ENCODE measurements at regions not wholly inside any gene's neighbourhood (a gene's known extent, or its start where the extent isn't known, plus 50 kb on each side); places are given as distances from the start of the nearest gene placed in this dataset.

DNA sequence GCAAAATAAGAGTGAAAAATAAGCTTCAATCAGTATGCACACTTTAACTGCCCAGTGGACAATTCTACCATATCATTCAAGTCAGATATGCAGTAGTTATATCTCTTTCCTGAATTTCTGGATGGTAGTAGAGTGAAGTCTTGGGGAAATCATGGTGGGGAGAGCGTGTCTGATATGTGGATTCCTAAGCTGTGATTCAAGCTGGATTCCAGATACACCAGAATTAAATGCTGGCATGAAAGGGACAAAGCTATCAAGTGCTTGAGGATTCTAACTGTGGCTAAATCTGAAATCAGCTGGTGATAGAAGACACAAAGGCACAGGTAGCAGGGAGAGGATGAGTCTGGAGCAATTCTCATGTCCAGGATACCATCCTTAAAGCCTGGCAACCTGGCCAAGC lies 323.5 kb downstream of the DUSP10 start:
- Histone ChIP-seq H3K4me1 (ENCODE audit: control insufficient read depth, insufficient read depth, low read length) (no peaks in the 10 kb centered on the region), H3K27me3 (ENCODE audit: control insufficient read depth, insufficient read depth, low read length) (no peaks in the 10 kb centered on the region), H3K9ac (ENCODE audit: low read depth, low read length) (no peak overlapping the region), H3K4me3 (ENCODE audit: low read depth, low read length) (no peak overlapping the region), H3K9me3 (ENCODE audit: control insufficient read depth, insufficient read depth, low read length) (no peaks in the 10 kb centered on the region), H3K36me3 (ENCODE audit: control insufficient read depth, insufficient read depth, low read length) (no peaks in the 10 kb centered on the region)

- Histone ChIP-seq H3K36me3 (ENCODE audit: control insufficient read depth, insufficient read depth, low read length) (no peaks in the 10 kb centered on the region), H3K4me3 (ENCODE audit: low read depth, low read length) (no peak overlapping the region), H3K9ac (ENCODE audit: low read depth, low read length) (no peak overlapping the region), H3K4me1 (ENCODE audit: control insufficient read depth, insufficient read depth, low read length) (no peaks in the 10 kb centered on the region), H3K27me3 (ENCODE audit: control insufficient read depth, insufficient read depth, low read length) (no peaks in the 10 kb centered on the region), H3K9me3 (ENCODE audit: control insufficient read depth, insufficient read depth, low read length) (no peaks in the 10 kb centered on the region)
Measured at GRCh38 chr1:221419513-221420095, 322.3 kb downstream of the DUSP10 start.

- Histone ChIP-seq H3K27me3 (ENCODE audit: control insufficient read depth, insufficient read depth, low read length) (no peaks in the 10 kb centered on the region), H3K36me3 (ENCODE audit: control insufficient read depth, insufficient read depth, low read length) (no peaks in the 10 kb centered on the region), H3K4me1 (ENCODE audit: control insufficient read depth, insufficient read depth, low read length) (peaks cover 3% of the 10 kb centered on the region), H3K4me3 (ENCODE audit: low read depth, low read length) (no peak overlapping the region), H3K9me3 (ENCODE audit: control insufficient read depth, insufficient read depth, low read length) (no peaks in the 10 kb centered on the region), H3K9ac (ENCODE audit: low read depth, low read length) (no peak overlapping the region)
Measured at GRCh38 chr1:221429264-221429663, 312.6 kb downstream of the DUSP10 start.

- Histone ChIP-seq H3K27me3 (ENCODE audit: control insufficient read depth, insufficient read depth, low read length) (no peaks in the 10 kb centered on the region), H3K9me3 (ENCODE audit: control insufficient read depth, insufficient read depth, low read length) (no peaks in the 10 kb centered on the region), H3K36me3 (ENCODE audit: control insufficient read depth, insufficient read depth, low read length) (no peaks in the 10 kb centered on the region), H3K4me1 (ENCODE audit: control insufficient read depth, insufficient read depth, low read length) (peaks cover 3% of the 10 kb centered on the region), H3K4me3 (ENCODE audit: low read depth, low read length) (no peak overlapping the region), H3K9ac (ENCODE audit: low read depth, low read length) (no peak overlapping the region)
Measured at GRCh38 chr1:221430152-221430960, 311.5 kb downstream of the DUSP10 start.

GRCh38 chr1:221431068-221431651 lies 310.7 kb downstream of the DUSP10 start:
- H3K9me3 ChIP-seq (ENCODE audit: control insufficient read depth, insufficient read depth, low read length) = no peaks in the 10 kb centered on the region
- no peaks in the 10 kb centered on the region for H3K27me3 ChIP-seq (ENCODE audit: control insufficient read depth, insufficient read depth, low read length)
- peaks cover 3% of the 10 kb centered on the region for H3K4me1 ChIP-seq (ENCODE audit: control insufficient read depth, insufficient read depth, low read length)
- no peak overlapping the region for H3K4me3 ChIP-seq (ENCODE audit: low read depth, low read length)
- no peak overlapping the region for H3K9ac ChIP-seq (ENCODE audit: low read depth, low read length)
- no peaks in the 10 kb centered on the region for H3K36me3 ChIP-seq (ENCODE audit: control insufficient read depth, insufficient read depth, low read length)

- H3K9me3 ChIP-seq (ENCODE audit: control insufficient read depth, insufficient read depth, low read length) = no peaks in the 10 kb centered on the region
- H3K4me1 ChIP-seq (ENCODE audit: control insufficient read depth, insufficient read depth, low read length) = peaks cover 3% of the 10 kb centered on the region
Measured at GRCh38 chr1:221431961-221432360, 309.9 kb downstream of the DUSP10 start.

GRCh38 chr1:221435504-221435904 lies 306.4 kb downstream of the DUSP10 start:
- no peaks in the 10 kb centered on the region for H3K36me3 ChIP-seq (ENCODE audit: control insufficient read depth, insufficient read depth, low read length)
- H3K4me1 ChIP-seq (ENCODE audit: control insufficient read depth, insufficient read depth, low read length) = no peaks in the 10 kb centered on the region
- H3K27me3 ChIP-seq (ENCODE audit: control insufficient read depth, insufficient read depth, low read length) = no peaks in the 10 kb centered on the region
- H3K4me3 ChIP-seq (ENCODE audit: low read depth, low read length) = no peak overlapping the region
- H3K9me3 ChIP-seq (ENCODE audit: control insufficient read depth, insufficient read depth, low read length) = no peaks in the 10 kb centered on the region
- H3K9ac ChIP-seq (ENCODE audit: low read depth, low read length) = no peak overlapping the region

More at GRCh38 chr1:221431961-221432360, 309.9 kb downstream of the DUSP10 start:
- Histone ChIP-seq H3K4me3 (ENCODE audit: low read depth, low read length) (no peak overlapping the region), H3K9ac (ENCODE audit: low read depth, low read length) (no peak overlapping the region), H3K36me3 (ENCODE audit: control insufficient read depth, insufficient read depth, low read length) (no peaks in the 10 kb centered on the region), H3K27me3 (ENCODE audit: control insufficient read depth, insufficient read depth, low read length) (no peaks in the 10 kb centered on the region)

GRCh38 chr1:221437171-221437570 lies 304.7 kb downstream of the DUSP10 start:
- no peaks in the 10 kb centered on the region for H3K36me3 ChIP-seq (ENCODE audit: control insufficient read depth, insufficient read depth, low read length)
- H3K4me1 ChIP-seq (ENCODE audit: control insufficient read depth, insufficient read depth, low read length) = no peaks in the 10 kb centered on the region
- H3K27me3 ChIP-seq (ENCODE audit: control insufficient read depth, insufficient read depth, low read length) = no peaks in the 10 kb centered on the region
- H3K4me3 ChIP-seq (ENCODE audit: low read depth, low read length) = no peak overlapping the region
- no peak overlapping the region for H3K9ac ChIP-seq (ENCODE audit: low read depth, low read length)
- H3K9me3 ChIP-seq (ENCODE audit: control insufficient read depth, insufficient read depth, low read length) = no peaks in the 10 kb centered on the region

DNA sequence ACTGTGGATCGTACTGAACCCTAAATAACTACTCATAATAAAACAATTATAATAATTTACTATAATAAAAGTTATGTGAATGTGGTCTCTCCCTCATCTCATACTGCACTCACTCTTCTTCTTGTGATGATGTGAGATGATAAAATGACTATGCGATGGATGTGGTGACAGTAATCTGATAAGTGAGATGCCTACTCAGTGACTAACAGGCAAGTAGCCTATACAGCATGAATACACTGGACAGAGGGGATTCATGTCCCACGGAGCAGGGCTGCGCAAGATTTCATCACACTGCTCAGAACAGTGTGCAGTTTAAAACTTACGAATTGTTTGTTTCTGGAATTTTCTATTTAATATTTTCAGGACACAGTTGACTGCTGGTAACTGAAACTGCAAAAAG lies 304.0 kb downstream of the DUSP10 start:
- no peak overlapping the region for H3K9ac ChIP-seq (ENCODE audit: low read depth, low read length)
- H3K27me3 ChIP-seq (ENCODE audit: control insufficient read depth, insufficient read depth, low read length) = no peaks in the 10 kb centered on the region
- H3K36me3 ChIP-seq (ENCODE audit: control insufficient read depth, insufficient read depth, low read length) = no peaks in the 10 kb centered on the region
- no peaks in the 10 kb centered on the region for H3K4me1 ChIP-seq (ENCODE audit: control insufficient read depth, insufficient read depth, low read length)
- H3K9me3 ChIP-seq (ENCODE audit: control insufficient read depth, insufficient read depth, low read length) = no peaks in the 10 kb centered on the region
- H3K4me3 ChIP-seq (ENCODE audit: low read depth, low read length) = no peak overlapping the region

DNA sequence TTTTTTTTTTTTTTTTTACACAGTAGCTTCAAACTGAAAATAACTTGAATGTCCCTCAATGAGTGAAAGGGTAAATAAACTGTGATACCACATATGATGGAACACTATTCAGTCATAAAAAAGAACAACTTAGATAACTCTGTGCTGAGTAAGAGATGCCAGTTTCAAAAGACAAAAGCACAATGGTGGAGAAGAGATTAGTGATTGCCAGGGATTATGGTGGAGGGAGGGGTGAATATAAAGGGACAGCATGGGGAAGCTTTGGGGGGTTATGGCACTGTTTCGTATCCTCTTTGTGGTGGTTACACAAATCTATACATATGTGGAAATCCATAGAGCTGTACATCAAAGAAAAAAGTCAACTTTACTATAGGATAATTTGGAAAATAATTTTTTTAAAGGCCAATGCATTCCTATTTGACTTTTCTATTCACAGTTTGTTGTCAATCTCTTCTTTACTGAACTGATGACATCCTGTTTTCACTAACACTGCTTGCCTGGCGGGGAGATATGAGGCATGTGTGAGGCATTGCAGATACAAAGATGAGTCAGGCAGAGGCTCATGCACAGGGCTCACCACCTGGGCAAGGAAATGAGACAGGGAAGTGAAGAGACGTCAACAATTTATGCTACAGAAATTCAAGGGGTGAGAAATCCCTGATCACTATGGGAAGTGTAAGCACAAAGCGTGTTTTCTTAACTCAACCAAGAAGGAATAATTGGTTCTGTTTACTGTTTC lies 302.7 kb downstream of the DUSP10 start:
- Histone ChIP-seq H3K4me3 (ENCODE audit: low read depth, low read length) (no peak overlapping the region), H3K9me3 (ENCODE audit: control insufficient read depth, insufficient read depth, low read length) (no peaks in the 10 kb centered on the region), H3K27me3 (ENCODE audit: control insufficient read depth, insufficient read depth, low read length) (no peaks in the 10 kb centered on the region), H3K4me1 (ENCODE audit: control insufficient read depth, insufficient read depth, low read length) (no peaks in the 10 kb centered on the region), H3K9ac (ENCODE audit: low read depth, low read length) (no peak overlapping the region), H3K36me3 (ENCODE audit: control insufficient read depth, insufficient read depth, low read length) (no peaks in the 10 kb centered on the region)

DNA sequence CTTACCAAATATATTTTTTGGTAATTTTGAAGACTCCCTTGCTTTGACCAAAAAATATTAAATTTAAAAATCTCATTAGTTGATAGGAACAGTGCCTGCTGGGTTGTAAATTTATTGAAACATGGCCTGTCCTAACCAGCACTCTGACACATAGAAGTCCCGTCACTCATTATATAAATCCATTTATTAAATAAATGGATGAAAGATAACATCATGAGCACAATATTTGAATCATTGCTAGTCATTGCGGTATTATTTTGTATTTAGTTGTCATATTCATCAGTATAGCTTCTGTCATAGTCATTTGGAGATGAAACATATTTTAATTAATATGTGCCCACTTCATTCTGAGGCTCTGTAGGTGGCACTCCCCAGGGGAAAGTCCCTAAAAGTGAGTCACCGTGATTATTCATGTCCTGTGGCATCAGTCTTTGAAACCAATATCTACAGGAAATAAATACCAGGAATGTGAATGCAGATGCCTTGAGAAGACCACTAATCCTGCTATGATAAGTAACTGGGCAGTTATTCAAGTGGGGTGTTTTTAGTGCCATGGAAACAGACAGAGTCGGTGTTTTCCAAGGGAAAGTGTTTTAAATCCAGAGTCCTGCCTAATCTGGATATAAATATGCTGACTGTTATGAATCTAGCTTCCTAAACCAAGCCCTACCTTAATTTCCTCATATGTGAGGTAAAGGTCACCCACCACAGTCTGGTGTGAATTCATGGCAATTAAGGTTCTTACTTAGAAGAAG lies 302.0 kb downstream of the DUSP10 start:
- Histone ChIP-seq H3K4me1 (ENCODE audit: control insufficient read depth, insufficient read depth, low read length) (no peaks in the 10 kb centered on the region), H3K9me3 (ENCODE audit: control insufficient read depth, insufficient read depth, low read length) (no peaks in the 10 kb centered on the region), H3K9ac (ENCODE audit: low read depth, low read length) (no peak overlapping the region), H3K27me3 (ENCODE audit: control insufficient read depth, insufficient read depth, low read length) (no peaks in the 10 kb centered on the region), H3K4me3 (ENCODE audit: low read depth, low read length) (no peak overlapping the region), H3K36me3 (ENCODE audit: control insufficient read depth, insufficient read depth, low read length) (no peaks in the 10 kb centered on the region)
